ENCODE measurements at regions not wholly inside any gene's neighbourhood (a gene's known extent, or its start where the extent isn't known, plus 50 kb on each side); places are given as distances from the start of the nearest gene placed in this dataset.
"Not testable (repeated sequence)": the region's sequence is repeated elsewhere in the genome, so short reads cannot be mapped to it uniquely, and the experiment has no call there.

GRCh38 chr9:120338340-120338739 lies 241.6 kb downstream of the CDK5RAP2 start:
- DNase-seq (ENCODE audit: low read depth in 2 of 2), result no peak

GRCh38 chr9:120337131-120337530 lies 242.8 kb downstream of the CDK5RAP2 start:
- no peak for DNase-seq (ENCODE audit: low read depth in 2 of 2)

- no peak for DNase-seq (ENCODE audit: low read depth in 2 of 2)
These were observed 243.2 kb downstream of the CDK5RAP2 start for GRCh38 chr9:120336753-120337090.

- no peak for DNase-seq (ENCODE audit: low read depth in 2 of 2)
These were observed 243.8 kb downstream of the CDK5RAP2 start for GRCh38 chr9:120336021-120336752.

GRCh38 chr9:120331913-120332312 lies 248.1 kb downstream of the CDK5RAP2 start:
- DNase-seq (ENCODE audit: low read depth in 2 of 2), result no peak

GRCh38 chr9:120330031-120330430 lies 249.9 kb downstream of the CDK5RAP2 start:
- no peak for DNase-seq (ENCODE audit: low read depth in 2 of 2)

- DNase-seq (ENCODE audit: low read depth in 2 of 2), result no peak
These were observed 252.6 kb downstream of the CDK5RAP2 start for GRCh38 chr9:120327322-120327721.

GRCh38 chr9:120326049-120326693 lies 253.8 kb downstream of the CDK5RAP2 start:
- no peak for DNase-seq (ENCODE audit: low read depth in 2 of 2)

GRCh38 chr9:120324996-120325642 lies 254.8 kb downstream of the CDK5RAP2 start:
- DNase-seq (ENCODE audit: low read depth in 2 of 2), result no peak

- DNase-seq (ENCODE audit: low read depth in 2 of 2), result no peak
These were observed 255.5 kb downstream of the CDK5RAP2 start for GRCh38 chr9:120324461-120324860.

GRCh38 chr9:120323125-120323524 lies 256.8 kb downstream of the CDK5RAP2 start:
- no peak for DNase-seq (ENCODE audit: low read depth in 2 of 2)

- DNase-seq (ENCODE audit: low read depth in 2 of 2), result no peak
These were observed 260.5 kb downstream of the CDK5RAP2 start for GRCh38 chr9:120319452-120319851.

- no peak for DNase-seq (ENCODE audit: low read depth in 2 of 2)
These were observed 264.8 kb downstream of the CDK5RAP2 start for GRCh38 chr9:120315154-120315553.

GRCh38 chr9:120312031-120312430 lies 267.9 kb downstream of the CDK5RAP2 start:
- no peak for DNase-seq (ENCODE audit: low read depth in 2 of 2)

- no peak for DNase-seq (ENCODE audit: low read depth in 2 of 2)
These were observed 269.9 kb downstream of the CDK5RAP2 start for GRCh38 chr9:120310035-120310434.

GRCh38 chr9:120308495-120308894 lies 271.5 kb downstream of the CDK5RAP2 start:
- DNase-seq (ENCODE audit: low read depth in 2 of 2), result no peak

GRCh38 chr9:120307599-120307998 lies 272.4 kb downstream of the CDK5RAP2 start:
- no peak for DNase-seq (ENCODE audit: low read depth in 2 of 2)

- no peak for DNase-seq (ENCODE audit: low read depth in 2 of 2)
These were observed 273.4 kb downstream of the CDK5RAP2 start for GRCh38 chr9:120306561-120306960.

- DNase-seq (ENCODE audit: low read depth in 2 of 2), result no peak
These were observed 273.9 kb downstream of the CDK5RAP2 start for GRCh38 chr9:120306088-120306487.

GRCh38 chr9:120304896-120305295 lies 275.1 kb downstream of the CDK5RAP2 start:
- not testable (repeated sequence) for DNase-seq (ENCODE audit: low read depth in 2 of 2)

- no peak for DNase-seq (ENCODE audit: low read depth in 2 of 2)
These were observed 276.4 kb downstream of the CDK5RAP2 start for GRCh38 chr9:120303519-120303918.

GRCh38 chr9:120299785-120300184 lies 280.2 kb downstream of the CDK5RAP2 start:
- no peak for DNase-seq (ENCODE audit: low read depth in 2 of 2)

- DNase-seq (ENCODE audit: low read depth in 2 of 2), result no peak
These were observed 286.0 kb downstream of the CDK5RAP2 start for GRCh38 chr9:120294003-120294402.

Measured in stimulated activated CD4-positive, alpha-beta T cell treated with anti-CD3 and anti-CD28 coated beads, Interleukin-1b, Interleukin-23, amount 100 ng/mL, for 4 hours (primary cell).